ENCODE measurements at regions not wholly inside any gene's neighbourhood (a gene's known extent, or its start where the extent isn't known, plus 50 kb on each side); places are given as distances from the start of the nearest gene placed in this dataset.

- no peak overlapping the region for H3K4ac ChIP-seq (ENCODE audit: low read depth, low read length)
- no peak overlapping the region for H2BK12ac ChIP-seq (ENCODE audit: insufficient read length, low read depth, low read length)
- no peaks in the 10 kb centered on the region for H3K79me1 ChIP-seq (ENCODE audit: insufficient read depth, low read depth, low read length, poor library complexity, severe bottlenecking)
- Mint-ChIP-seq H3K4me3 (no peak overlapping the region), H3K4me1 (no peaks in the 10 kb centered on the region), H3K27me3 (ENCODE audit: low read depth) (no peaks in the 10 kb centered on the region; the same call in 1 of the 2 replicates), H3K36me3 (ENCODE audit: insufficient read depth in 1 of 3, low read depth in 3 of 3) (no peaks in the 10 kb centered on the region), H3K9me3 (no peaks in the 10 kb centered on the region), H3K27ac (no peak overlapping the region)
- H3K4me2 ChIP-seq (ENCODE audit: insufficient read depth, insufficient read length, low read length) = no peak overlapping the region
- no peak overlapping the region for H4K91ac ChIP-seq (ENCODE audit: insufficient read length, low read depth, low read length)
- H3K9me3 ChIP-seq (ENCODE audit: control insufficient read depth, low read depth, low read length) = no peaks in the 10 kb centered on the region
- no peak overlapping the region for H2BK15ac ChIP-seq (ENCODE audit: low read depth, low read length)
- no peak for DNase-seq
- no peak overlapping the region for H2AK5ac ChIP-seq (ENCODE audit: insufficient read length, low read length)
- H2AFZ ChIP-seq (ENCODE audit: low read length) = no peak overlapping the region
- H2BK120ac ChIP-seq (ENCODE audit: low read depth, low read length, poor library complexity, severe bottlenecking) = no peak overlapping the region
- no CpG with 5 or more reads among the region's 3 CpGs for WGBS (ENCODE audit: extremely low coverage, insufficient read length, low lambda C conversion rate)
- no peak overlapping the region for H3K23ac ChIP-seq (ENCODE audit: insufficient read length, low read depth, low read length)
- H3K9ac ChIP-seq (ENCODE audit: extremely low read depth, insufficient read length, low read length) = no peak overlapping the region
- H3K23me2 ChIP-seq (ENCODE audit: insufficient read length, low read depth, low read length, poor library complexity, severe bottlenecking) = no peaks in the 10 kb centered on the region
- H2BK5ac ChIP-seq (ENCODE audit: insufficient read length, low read length) = no peak overlapping the region
- no peaks in the 10 kb centered on the region for H3K4me1 ChIP-seq (ENCODE audit: insufficient read depth, low read length)
- no peak overlapping the region for H3K18ac ChIP-seq (ENCODE audit: insufficient read length, low read depth, low read length)
- no peaks in the 10 kb centered on the region for H3K79me2 ChIP-seq (ENCODE audit: insufficient read depth, low read length)
- H3K56ac ChIP-seq (ENCODE audit: insufficient read length, low read depth, low read length) = no peak overlapping the region
- H4K8ac ChIP-seq (replicated peaks; ENCODE audit: insufficient read length, low read depth, low read length) = no peak overlapping the region
- no peaks in the 10 kb centered on the region for H4K20me1 ChIP-seq (ENCODE audit: control insufficient read depth, insufficient read depth, insufficient read length)
- H3K27me3 ChIP-seq (ENCODE audit: insufficient read depth, low read length) = no peaks in the 10 kb centered on the region
- no peak overlapping the region for H3K27ac ChIP-seq (ENCODE audit: insufficient read length, low read depth, low read length)
- no peak overlapping the region for H3T11ph ChIP-seq (ENCODE audit: low read length)
- no peak for TF ChIP-seq CTCF (conservative IDR thresholded peaks at IDR 0.05)
- no peak overlapping the region for H4K5ac ChIP-seq (ENCODE audit: insufficient read length, low read depth, low read length)
- no peak overlapping the region for H2BK20ac ChIP-seq (ENCODE audit: low read depth, low read length, poor library complexity, severe bottlenecking)
- no peak overlapping the region for H3K14ac ChIP-seq (ENCODE audit: insufficient read depth, low read length)
Measured at GRCh38 chr2:224278531-224278930, 123.4 kb downstream of the FAM124B start.

Data from H9 (cell line).